Daoy (cell line): ENCODE measurements at regions not wholly inside any gene's neighbourhood (a gene's known extent, or its start where the extent isn't known, plus 50 kb on each side); places are given as distances from the start of the nearest gene placed in this dataset.
"Not testable (repeated sequence)": the region's sequence is repeated elsewhere in the genome, so short reads cannot be mapped to it uniquely, and the experiment has no call there.

Experiments
- DNase-seq: peaks from one replicate; pipeline ENCODE4 v3.0.0-alpha.2; 2015; ENCODE audit warnings: low read depth

DNA sequence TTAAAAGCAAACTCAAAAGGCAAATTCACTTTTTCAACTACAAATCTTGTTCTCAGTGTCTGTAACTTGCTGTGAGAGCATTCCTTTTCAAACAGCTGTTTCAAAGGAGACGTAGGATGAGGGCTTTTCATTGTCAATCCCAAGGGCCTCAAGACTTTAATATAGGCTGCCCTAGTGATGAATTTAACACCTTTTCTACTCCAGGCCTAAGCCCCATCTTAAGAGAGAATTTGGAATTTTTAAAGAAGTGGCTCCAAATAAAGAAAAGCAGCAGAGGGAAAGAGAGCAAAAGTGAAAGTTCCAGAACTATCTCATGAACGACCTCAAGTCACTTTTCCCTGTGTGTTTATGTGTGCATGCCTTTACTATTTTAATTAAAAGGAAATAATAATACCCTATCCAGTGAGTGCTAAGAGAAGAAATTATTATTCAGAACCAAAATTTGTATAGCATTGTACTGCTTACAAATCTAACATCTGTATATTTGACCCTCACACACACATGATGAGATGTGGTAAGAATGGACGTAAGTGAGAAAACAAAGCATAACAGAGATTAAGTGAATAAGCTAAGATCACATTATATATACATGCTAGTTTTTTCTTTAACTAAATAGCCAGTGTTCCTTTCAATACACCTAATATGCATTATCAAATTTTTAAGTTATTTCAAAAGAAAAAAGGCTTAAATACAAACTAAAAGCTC, 196.4 kb downstream of the VGLL3 start:
- no peak for DNase-seq

- DNase-seq = peak; percentile 65
Observed at GRCh38 chr3:86793786-86794185, 197.2 kb downstream of the VGLL3 start.

DNA sequence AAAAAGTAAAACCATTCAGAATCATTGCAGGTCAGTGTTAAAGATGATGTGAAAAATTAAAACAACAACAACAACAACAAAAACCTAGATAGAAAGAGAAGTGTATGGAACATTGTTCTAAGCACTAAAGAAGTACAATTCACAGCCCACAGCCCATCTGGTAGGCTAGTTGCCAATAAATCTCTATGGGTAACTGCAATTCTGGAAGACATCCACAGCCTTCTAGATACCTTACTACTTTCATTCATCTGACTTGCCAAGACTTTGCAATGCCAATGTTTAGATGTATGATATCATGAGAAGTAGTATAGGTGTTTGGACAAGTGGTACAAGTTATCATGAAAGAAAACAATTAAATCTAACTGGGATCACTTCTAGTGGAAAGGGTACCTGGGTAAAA, 198.6 kb downstream of the VGLL3 start:
- DNase-seq = no peak

- DNase-seq = no peak
Observed at GRCh38 chr3:86790884-86791549, 199.9 kb downstream of the VGLL3 start.

DNA sequence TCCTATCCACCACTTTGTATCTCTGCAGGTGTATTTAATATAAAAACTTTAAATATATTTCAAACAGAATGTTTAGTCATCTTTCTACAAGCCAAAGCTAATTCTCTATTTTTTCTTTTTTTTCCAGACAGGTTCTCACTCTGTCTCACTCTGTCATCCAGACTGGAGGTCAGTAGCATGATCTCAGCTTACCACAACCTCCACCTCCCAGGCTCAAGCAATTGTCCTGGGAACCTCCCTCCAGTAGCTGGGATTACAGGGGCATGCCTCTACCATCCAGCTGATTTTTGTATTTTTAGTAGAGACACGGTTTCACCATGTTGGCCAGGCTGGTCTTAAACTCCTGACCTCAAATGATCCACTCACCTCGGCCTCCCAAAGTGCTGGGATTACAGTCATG, 202.6 kb downstream of the VGLL3 start:
- no peak for DNase-seq

DNA sequence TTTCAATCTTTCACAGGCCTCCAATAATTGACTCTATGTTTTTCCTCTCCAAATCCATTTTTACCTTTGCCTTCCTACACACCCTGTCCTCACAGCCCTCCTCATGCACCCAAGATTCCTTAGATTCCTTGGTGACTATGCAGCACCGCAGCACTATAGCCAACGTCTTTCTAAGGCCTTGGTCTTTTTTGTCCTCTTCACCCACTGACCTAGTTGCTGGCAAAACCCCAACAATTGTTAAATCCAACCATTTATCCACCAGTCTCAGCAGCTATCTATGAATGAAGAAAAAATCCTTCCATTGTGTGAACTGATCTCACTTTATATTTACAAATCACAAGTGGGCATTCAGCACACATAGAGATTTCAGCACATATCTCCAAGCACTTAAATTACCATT, 203.9 kb downstream of the VGLL3 start:
- peak; percentile 31 for DNase-seq

GRCh38 chr3:86785386-86785785, 205.6 kb downstream of the VGLL3 start:
- DNase-seq = no peak

GRCh38 chr3:86782866-86783265, 208.1 kb downstream of the VGLL3 start:
- DNase-seq = no peak

GRCh38 chr3:86782286-86782685, 208.7 kb downstream of the VGLL3 start:
- DNase-seq = no peak

DNA sequence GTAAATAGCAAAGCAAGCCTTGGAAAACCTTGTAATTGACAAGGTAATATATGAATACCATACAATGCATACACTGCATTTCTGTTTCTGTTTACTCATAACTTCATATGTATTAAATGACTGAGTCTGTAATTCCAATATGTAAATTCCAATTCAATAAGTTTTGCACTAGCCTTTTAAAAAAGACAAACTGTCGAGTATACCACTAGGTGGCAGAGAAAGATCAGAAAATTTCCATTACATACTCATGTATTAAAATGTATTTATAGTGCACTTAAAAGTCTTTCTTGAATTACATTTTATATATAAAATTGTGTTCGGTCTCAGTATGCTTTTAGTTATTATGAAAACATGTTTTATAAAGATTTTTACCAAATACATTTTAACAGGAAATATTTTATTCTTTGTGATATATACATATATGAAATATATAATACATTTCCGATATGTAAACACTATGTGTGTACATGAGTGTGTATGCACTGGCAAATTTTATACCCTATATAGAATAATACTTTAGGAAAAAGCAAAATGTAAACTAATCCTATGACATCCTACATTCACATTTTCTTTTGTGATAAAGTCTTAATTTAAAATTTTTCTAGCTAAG, 216.8 kb downstream of the VGLL3 start:
- DNase-seq = no peak

- no peak for DNase-seq
Observed at GRCh38 chr3:86772699-86773098, 218.2 kb downstream of the VGLL3 start.

DNA sequence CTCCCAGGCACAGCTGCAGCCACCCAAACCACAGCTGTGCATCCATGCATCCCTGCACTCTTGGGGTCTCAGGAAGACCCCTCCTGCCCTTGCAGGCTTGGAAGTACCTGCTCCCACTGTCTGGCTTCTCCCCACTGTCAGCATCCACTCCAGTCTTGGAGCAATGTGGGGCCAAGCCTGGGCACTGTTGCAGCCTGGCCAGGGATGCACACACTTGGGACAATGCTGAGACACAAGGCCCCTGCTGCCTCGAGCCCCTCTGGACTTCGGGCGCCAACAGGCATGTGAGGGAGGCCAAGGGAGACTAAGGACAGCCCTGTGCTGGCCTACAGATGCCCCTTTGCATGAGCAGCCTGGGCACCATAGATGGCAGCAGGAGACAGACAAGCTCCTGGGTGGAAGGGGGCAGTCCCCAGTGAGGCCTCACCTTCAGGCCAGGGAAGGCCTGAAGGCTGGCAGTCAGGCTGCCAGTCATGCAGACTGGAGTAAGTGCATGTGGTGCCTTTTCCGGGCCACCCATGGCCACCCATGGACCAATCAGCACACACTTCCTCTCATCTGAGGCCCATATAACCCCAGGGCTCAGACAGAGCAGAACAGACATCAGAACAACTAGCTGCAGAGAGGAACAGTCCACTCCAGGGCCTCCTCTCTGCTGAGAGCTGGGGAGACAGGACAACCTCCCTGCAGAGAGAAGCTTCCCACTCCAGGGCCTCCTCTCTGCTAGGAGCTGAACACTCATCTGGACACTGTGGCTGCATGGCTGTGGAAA, 219.0 kb downstream of the VGLL3 start:
- no peak for DNase-seq

DNA sequence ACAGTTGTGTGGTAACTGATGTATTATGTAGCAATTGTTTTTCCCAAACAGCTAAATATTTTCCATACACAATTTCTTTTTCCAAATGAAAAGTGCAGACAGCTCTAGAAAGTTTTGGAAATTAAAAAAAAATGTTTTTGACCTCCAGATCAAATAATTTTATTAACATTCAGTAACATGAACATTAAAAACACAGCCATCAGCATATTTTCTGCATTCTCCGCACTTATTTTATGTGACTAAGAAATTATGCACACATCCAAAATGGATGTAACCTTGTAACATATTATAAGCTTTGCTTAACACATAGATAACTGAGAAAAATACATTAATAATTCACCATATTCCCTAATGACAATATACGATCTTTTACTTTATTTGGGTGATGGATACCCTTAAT, 224.6 kb downstream of the VGLL3 start:
- no peak for DNase-seq

DNA sequence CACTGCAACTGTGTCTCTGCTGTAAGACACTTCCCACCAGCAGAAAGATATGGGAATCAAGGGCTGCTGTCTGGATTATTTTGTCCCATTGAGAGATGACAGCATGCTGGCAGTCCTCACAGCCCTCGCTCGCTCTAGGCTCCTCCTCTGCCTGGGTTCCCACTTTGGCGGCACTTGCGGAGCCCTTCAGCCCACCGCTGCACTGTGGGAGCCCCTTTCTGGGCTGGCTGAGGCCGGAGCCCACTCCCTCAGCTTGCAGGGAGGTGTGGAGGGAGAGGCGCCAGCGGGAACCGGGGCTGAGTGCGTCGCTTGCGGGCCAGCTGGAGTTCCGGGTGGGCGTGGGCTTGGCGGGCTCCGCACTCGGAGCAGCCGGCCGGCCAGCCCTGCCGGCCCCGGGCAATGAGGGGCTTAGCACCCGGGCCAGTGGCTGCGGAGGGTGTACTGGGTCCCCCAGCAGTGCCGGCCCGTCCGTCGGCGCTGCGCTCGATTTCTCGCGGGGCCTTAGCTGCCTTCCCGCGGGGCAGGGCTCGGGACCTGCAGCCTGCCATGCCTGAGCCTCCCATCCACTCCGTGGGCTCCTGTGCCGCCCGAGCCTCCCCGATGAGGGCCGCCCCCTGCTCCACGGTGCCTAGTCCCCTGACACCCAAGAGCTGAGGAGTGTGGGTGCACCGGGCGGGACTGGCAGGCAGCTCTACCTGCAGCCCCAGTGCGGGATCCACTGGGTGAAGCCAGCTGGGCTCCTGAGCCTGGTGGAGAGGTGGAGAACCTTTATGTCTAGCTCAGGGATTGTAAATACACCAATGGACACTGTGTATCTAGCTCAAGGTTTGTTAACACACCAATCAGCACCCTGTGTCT, 233.4 kb downstream of the VGLL3 start:
- DNase-seq = not testable (repeated sequence)

DNA sequence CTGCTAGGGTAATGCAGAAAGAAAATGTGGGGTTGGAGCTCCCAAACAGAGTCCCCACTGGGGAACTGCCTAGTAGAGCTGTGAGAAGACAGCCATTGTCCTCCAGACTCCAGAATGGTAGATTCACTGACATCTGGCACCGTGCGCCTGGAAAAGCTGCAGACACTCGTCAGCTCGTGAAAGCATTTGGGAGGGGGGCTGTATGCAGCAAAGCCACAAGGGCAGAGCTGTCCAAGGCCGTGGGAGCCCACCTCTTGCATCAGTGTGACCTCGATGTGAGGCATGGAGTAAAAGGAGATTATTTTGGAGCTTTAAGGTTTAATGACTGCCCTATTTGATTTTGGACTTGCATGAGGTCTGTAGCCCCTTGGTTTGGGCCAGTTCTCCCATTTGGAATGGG, 242.9 kb downstream of the VGLL3 start:
- no peak for DNase-seq

- no peak for DNase-seq
Observed at GRCh38 chr3:86744051-86744450, 246.9 kb downstream of the VGLL3 start.

DNA sequence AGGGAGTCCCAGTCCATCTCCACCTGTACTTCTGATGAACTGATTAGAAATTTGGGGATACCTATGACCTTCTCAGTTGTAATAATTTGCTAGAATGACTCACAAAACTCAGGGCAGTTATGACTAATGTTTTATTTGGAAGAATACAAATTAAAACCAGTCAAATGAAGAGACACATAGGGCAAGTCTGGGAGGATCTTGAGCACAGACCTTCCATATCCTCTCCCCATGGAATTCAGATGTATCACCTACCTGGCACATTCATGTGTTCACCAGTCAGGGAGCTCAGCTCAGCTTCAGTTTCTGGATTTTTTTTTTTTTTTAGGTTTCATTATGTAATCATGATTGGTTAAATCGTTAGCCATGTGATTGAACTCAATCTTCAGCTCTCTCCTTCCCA, 247.7 kb downstream of the VGLL3 start:
- DNase-seq = no peak

DNA sequence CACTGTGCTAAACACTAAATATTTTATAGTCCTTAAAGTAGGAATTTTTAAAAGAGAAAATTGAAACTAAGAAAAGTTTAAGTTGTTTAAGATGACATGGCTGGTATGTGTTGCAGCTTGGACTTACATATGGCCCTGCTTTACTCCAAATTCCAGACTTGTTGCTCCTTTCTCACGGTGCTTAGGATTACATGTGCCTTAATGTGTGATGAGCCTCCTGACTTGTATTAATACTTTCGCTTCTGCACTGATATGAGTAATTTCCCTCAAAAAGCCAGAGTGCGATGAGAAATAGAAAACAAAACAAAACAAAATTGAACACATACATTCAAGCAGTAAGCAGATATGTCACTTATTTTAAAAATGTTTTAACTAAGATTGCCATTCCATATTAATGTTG, 250.2 kb downstream of the VGLL3 start:
- no peak for DNase-seq

DNA sequence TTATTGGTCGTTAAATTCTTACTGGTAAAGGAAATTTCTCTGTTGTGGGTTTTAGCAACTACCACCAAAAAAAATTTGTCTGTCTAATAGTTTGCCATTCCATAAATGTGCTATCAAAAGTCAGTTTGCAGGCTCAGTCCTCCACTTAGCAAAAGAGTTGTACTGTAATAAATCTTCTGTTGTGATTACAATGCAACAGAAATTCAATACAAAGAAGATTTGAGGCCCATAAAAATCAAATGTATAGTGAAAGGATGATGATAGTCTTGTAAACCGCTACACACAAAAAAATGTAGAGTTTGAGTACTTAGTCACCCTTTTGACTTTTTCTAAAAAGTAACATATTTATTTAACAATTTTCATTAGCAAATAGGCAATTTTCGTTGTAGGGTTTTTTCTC, 251.7 kb downstream of the VGLL3 start:
- DNase-seq = no peak

GRCh38 chr3:86738684-86739083, 252.3 kb downstream of the VGLL3 start:
- no peak for DNase-seq

DNA sequence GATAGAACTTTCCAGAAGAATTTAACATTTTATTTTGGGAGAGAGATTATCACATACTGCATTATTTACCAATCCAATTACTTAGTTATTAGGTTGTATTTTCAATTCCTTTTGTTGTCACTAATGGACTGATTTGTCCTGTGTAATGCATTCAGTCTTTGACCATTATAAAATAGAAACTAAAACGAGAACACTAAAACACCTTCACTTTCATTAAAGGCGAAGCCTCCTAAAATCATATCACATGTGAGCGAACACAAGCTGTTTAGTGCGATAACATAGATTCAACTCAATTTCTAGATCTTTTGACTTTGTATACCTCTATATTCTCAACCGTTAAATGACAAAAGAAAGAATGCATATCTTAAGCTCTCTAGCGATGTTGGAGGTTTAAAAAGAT, 253.4 kb downstream of the VGLL3 start:
- DNase-seq = no peak

DNA sequence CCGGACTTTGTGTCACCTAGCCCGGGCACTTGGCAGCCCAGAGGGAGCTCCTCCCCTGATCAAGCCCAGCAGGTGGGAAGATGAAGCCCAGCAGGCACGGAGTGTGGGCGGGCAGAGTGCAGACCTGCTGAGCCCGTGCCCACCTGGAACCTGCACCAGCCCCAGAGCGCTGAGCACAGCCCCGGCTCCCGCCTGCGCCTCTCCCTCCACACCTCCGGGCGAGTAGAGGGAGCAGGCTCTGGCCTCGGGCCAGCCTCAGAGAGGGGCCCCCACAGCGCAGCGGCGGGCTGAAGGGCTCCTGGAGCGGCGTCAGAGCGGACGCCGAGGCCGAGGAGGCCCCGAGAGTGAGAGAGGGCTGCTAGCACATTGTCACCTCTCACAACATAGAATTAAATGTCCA, 257.7 kb downstream of the VGLL3 start:
- no peak for DNase-seq
